Immature natural killer cell (primary cell): ENCODE measurements at regions not wholly inside any gene's neighbourhood (a gene's known extent, or its start where the extent isn't known, plus 50 kb on each side); places are given as distances from the start of the nearest gene placed in this dataset.
"Not testable (repeated sequence)": the region's sequence is repeated elsewhere in the genome, so short reads cannot be mapped to it uniquely, and the experiment has no call there.

Experiments
- DNase-seq, 3 donors: peaks; one replicate each; pipeline ENCODE4 v3.0.0; 2022; ENCODE audit warnings: mixed read lengths in 1 of 3
- H3K27ac Mint-ChIP-seq, 6 donors: one replicate each; pipeline ENCODE4 v1.8.0; 2020; ENCODE audit warnings: mixed read lengths in 6 of 6, mild to moderate bottlenecking in 5 of 6, inconsistent platforms in 4 of 6, moderate library complexity in 3 of 6
- H3K27me3 Mint-ChIP-seq, 3 donors: one replicate each; pipeline ENCODE4 v1.8.0; 2020 to 2021; ENCODE audit warnings: low read depth in 3 of 3, mild to moderate bottlenecking in 3 of 3, mixed read lengths in 3 of 3, moderate library complexity in 3 of 3, inconsistent platforms in 1 of 3
- H3K36me3 Mint-ChIP-seq, 3 donors: one replicate each; pipeline ENCODE4 v1.8.0; 2020; ENCODE audit warnings: mixed read lengths in 3 of 3, inconsistent platforms in 2 of 3, mild to moderate bottlenecking in 2 of 3
- H3K4me1 Mint-ChIP-seq, 2 donors: one replicate each; pipeline ENCODE4 v1.8.0; 2020; ENCODE audit warnings: inconsistent platforms in 2 of 2, mild to moderate bottlenecking in 2 of 2, mixed read lengths in 2 of 2, moderate library complexity in 1 of 2
- H3K4me3 Mint-ChIP-seq, 5 donors: one replicate each; pipeline ENCODE4 v1.8.0; 2020; ENCODE audit warnings: mild to moderate bottlenecking in 5 of 5, mixed read lengths in 5 of 5, inconsistent platforms in 3 of 5, moderate library complexity in 3 of 5
- H3K9me3 Mint-ChIP-seq, 6 donors: one replicate each; pipeline ENCODE4 v1.8.0; 2020; ENCODE audit warnings: mild to moderate bottlenecking in 6 of 6, mixed read lengths in 6 of 6, inconsistent platforms in 4 of 6, moderate library complexity in 3 of 6

DNA sequence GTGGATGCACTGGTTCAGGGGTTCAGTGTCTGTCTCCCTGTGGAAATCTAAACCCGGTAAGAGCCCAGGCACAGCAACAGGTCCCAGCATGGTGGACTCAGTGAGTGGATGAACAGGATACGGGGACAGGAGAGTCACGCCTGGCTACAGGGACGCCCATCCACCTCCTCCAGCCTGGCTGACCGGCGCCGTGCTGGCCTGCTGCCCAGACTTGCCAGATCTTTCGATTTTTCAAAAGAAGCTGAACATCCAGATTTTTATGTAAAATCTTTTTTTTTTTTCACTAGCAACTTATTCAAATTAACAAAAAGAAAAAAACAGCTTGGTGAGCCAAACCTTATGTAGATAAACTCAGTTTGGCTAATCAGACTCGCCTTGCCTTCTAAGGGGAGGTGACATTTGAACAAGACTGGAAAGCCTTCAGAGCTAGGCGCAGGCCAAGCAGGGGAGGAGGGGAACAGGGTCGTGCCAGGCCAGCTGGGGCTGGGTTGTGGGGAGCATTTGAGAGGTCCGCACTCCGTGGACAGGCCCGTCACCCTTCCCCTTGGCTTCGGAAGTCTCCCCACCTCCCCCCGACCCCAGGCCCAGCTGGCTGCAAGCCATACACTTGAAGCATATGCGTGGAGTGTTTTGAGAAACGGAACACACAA, 87.8 kb upstream of the NCOR2 start:
- no peaks in the 10 kb centered on the region for H3K4me1 Mint-ChIP-seq
- no peak overlapping the region for H3K4me3 Mint-ChIP-seq
- peaks cover 4 to 9% (median 5%) of the 10 kb centered on the region in 3 donors for H3K27me3 Mint-ChIP-seq
- H3K9me3 Mint-ChIP-seq: peaks cover 0 to 1% (median 0%) of the 10 kb centered on the region in 6 donors
- no peak overlapping the region for H3K27ac Mint-ChIP-seq
- H3K36me3 Mint-ChIP-seq: no peaks in the 10 kb centered on the region
- DNase-seq: no peak

DNA sequence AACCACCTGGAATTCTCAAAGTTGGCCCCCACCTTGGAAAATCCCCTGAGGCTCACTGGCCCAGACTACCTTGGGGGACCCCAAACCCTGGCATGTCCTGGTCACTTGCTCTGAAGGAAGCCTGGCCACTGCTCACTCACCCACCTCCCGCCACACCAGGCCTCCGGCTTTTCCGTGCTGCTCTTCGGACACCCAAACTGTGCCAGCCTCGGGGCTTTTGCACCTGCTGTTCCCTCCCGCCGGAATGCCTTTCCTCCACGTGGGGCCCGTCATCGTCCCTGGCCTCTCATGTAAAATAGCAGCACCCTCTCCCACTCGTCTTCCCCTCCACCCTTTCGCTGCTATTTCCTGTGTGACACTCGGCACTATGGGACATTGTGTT, 87.2 kb upstream of the NCOR2 start:
- Mint-ChIP-seq H3K27ac (no peak overlapping the region), H3K36me3 (no peaks in the 10 kb centered on the region), H3K27me3 (peaks cover 4 to 7% (median 5%) of the 10 kb centered on the region in 3 donors), H3K4me3 (no peak overlapping the region), H3K9me3 (peaks cover 0 to 1% (median 0%) of the 10 kb centered on the region in 6 donors), H3K4me1 (no peaks in the 10 kb centered on the region)
- no peak for DNase-seq

- Mint-ChIP-seq H3K36me3 (no peaks in the 10 kb centered on the region), H3K9me3 (peaks cover 4 to 8% (median 5%) of the 10 kb centered on the region in 6 donors), H3K4me1 (no peaks in the 10 kb centered on the region), H3K27me3 (peaks cover 4 to 5% (median 4%) of the 10 kb centered on the region in 3 donors), H3K4me3 (no peak overlapping the region), H3K27ac (no peak overlapping the region)
- no peak for DNase-seq
Measured at GRCh38 chr12:124653169-124653931, 85.9 kb upstream of the NCOR2 start.

- no peak overlapping the region for H3K27ac Mint-ChIP-seq
- H3K9me3 Mint-ChIP-seq: peaks cover 4 to 8% (median 5%) of the 10 kb centered on the region in 6 donors
- DNase-seq: no peak
- H3K27me3 Mint-ChIP-seq: peaks cover 3 to 7% (median 4%) of the 10 kb centered on the region in 3 donors
- no peaks in the 10 kb centered on the region for H3K36me3 Mint-ChIP-seq
- H3K4me1 Mint-ChIP-seq: no peaks in the 10 kb centered on the region
- no peak overlapping the region for H3K4me3 Mint-ChIP-seq
Measured at GRCh38 chr12:124652661-124653060, 85.2 kb upstream of the NCOR2 start.

- peaks cover 0 to 10% (median 3%) of the 10 kb centered on the region in 3 donors for H3K27me3 Mint-ChIP-seq
- no peaks in the 10 kb centered on the region for H3K36me3 Mint-ChIP-seq
- H3K4me3 Mint-ChIP-seq: no peak overlapping the region
- DNase-seq: no peak
- no peak overlapping the region for H3K27ac Mint-ChIP-seq
- peaks cover 7% of the 10 kb centered on the region in 2 donors for H3K4me1 Mint-ChIP-seq
- peaks cover 4 to 6% (median 5%) of the 10 kb centered on the region in 6 donors for H3K9me3 Mint-ChIP-seq
Measured at GRCh38 chr12:124651516-124652273, 84.3 kb upstream of the NCOR2 start.

GRCh38 chr12:124650912-124651311, 83.5 kb upstream of the NCOR2 start:
- Mint-ChIP-seq H3K9me3 (peaks cover 4 to 6% (median 5%) of the 10 kb centered on the region in 6 donors), H3K4me1 (peaks cover 14 to 15% of the 10 kb centered on the region in 2 donors), H3K27me3 (peaks cover 0 to 14% (median 3%) of the 10 kb centered on the region in 3 donors), H3K4me3 (no peak overlapping the region), H3K27ac (no peak overlapping the region), H3K36me3 (no peaks in the 10 kb centered on the region)
- DNase-seq: no peak

DNA sequence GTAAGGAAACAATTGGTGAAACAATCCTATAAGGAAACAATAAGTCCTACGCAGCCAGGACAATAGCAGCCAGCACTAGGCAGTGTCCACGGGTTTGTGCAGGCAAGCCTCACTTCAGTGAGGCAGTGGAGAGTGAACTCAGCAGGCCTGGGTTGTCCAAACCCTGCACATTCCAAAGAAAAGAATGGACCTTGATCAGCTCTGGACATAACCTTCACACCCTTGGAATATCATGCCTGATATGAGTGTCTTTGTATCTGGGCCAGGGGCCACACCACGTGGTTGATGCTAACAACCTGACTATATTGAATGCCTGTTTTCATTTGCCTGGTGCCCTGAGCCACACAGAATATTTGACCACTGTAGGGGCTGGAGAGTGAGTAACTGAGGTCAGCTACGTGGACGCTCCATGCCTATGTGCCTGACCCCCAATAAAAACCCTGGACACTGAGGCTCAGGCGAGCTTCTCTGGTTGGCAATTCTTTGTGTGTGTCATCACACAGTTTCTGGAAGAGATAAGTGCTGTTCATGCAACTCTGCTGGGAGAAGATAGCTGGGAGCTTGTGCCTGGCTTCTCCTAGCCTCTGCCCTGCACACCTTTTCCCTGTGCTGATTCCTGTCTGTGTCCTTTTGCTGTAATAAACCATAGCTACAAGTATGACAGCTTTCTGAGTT, 81.4 kb upstream of the NCOR2 start:
- Mint-ChIP-seq H3K27me3 (peaks cover 6 to 11% (median 9%) of the 10 kb centered on the region in 3 donors), H3K27ac (no peak overlapping the region), H3K4me3 (no peak overlapping the region), H3K9me3 (peaks cover 4 to 6% (median 5%) of the 10 kb centered on the region in 6 donors), H3K36me3 (no peaks in the 10 kb centered on the region), H3K4me1 (peaks cover 20% of the 10 kb centered on the region in 2 donors)
- no peak for DNase-seq

DNA sequence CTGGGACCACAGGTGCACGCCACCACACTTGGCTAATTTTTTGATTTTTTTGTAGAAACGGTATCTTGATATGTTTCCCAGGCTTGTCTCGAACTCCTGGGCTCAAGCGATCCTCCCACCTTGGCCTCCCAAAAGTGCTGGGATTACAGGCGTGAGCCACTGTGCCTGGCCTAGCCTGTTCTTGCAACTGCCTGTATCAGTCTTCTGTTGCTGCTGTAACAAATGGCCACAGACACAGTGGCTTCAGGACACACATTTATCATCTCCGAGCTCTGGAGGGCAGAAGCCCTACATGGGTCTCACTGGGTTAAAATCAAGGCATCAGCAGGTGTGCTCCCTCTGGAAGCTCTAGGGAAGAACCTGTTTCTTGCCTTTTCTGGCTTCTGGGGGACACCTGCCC, 79.9 kb upstream of the NCOR2 start:
- no peak for DNase-seq
- Mint-ChIP-seq H3K36me3 (no peaks in the 10 kb centered on the region), H3K4me3 (peak overlapping the region in 1 of 5 donors; percentile 22), H3K9me3 (peaks cover 4 to 6% (median 5%) of the 10 kb centered on the region in 6 donors), H3K4me1 (peaks cover 20% of the 10 kb centered on the region in 2 donors), H3K27ac (no peak overlapping the region), H3K27me3 (peaks cover 6 to 15% (median 9%) of the 10 kb centered on the region in 3 donors)

- Mint-ChIP-seq H3K4me3 (peak overlapping the region; percentile 21 to 69 (median 55)), H3K27me3 (peaks cover 6 to 15% (median 9%) of the 10 kb centered on the region in 3 donors), H3K27ac (no peak overlapping the region), H3K9me3 (peaks cover 4 to 6% (median 5%) of the 10 kb centered on the region in 6 donors), H3K36me3 (no peaks in the 10 kb centered on the region), H3K4me1 (peaks cover 20% of the 10 kb centered on the region in 2 donors)
- peak; percentile 28 to 29 (median 28) for DNase-seq
Measured at GRCh38 chr12:124646385-124647230, 79.2 kb upstream of the NCOR2 start.

DNA sequence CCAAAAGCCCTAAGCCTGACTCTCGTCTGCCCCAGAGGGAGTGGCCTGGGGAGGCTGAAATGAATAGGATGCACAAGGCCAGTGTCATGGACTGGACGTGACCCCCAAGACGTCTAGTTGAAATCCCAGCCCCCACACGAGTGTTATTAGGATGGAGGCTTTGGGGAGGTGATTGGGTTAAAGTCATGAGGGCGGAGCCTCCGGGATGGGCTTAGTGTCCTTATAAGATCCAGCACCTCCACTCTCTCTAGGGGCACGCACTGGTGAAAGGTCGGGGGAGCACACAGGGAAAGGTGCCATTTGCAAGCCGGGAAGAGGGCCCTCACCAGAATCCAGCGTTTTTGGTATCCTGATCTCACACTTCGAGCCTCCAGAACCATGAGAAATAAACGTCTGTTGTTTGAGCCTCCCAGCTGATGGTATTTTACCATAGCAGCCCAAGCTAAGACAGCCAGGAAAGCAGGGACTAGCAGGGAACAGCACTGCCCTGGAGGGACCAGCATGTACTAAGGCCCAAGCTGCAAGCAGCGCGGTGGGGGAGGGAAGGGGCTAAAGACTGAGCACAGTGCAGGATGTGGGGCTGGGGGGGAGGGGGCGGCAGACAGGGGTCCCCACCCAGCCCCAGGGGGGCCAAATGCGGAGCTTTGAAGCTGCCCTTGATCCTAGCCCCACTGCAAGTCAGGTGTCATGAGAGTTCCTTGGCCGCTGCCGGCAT, 78.3 kb upstream of the NCOR2 start:
- peaks cover 6 to 15% (median 8%) of the 10 kb centered on the region in 3 donors for H3K27me3 Mint-ChIP-seq
- no peak overlapping the region for H3K27ac Mint-ChIP-seq
- H3K4me1 Mint-ChIP-seq: peaks cover 20% of the 10 kb centered on the region in 2 donors
- peaks cover 4 to 6% (median 5%) of the 10 kb centered on the region in 6 donors for H3K9me3 Mint-ChIP-seq
- DNase-seq: no peak
- no peaks in the 10 kb centered on the region for H3K36me3 Mint-ChIP-seq
- peak overlapping the region in 1 of 5 donors; percentile 7 for H3K4me3 Mint-ChIP-seq

DNA sequence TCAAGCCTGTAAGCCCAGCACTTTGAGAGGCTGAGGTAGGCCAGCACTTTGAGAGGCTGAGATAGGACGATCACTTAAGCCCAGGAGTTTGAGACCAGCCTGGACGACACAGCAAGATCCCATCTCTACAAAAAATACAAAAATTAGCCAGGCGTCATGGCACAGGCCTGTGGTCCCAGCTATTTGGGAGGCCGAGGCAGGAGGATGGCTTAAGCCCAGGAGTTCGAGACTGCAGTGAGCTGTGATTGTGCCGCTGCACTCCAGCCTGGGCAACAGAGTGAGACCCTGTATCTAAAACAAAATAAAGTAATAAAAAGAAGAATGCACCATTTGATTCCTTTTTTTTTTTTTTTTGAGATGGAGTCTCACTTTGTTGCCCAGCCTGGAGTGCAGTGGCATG, 76.4 kb upstream of the NCOR2 start:
- peaks cover 11 to 15% (median 15%) of the 10 kb centered on the region in 3 donors for H3K27me3 Mint-ChIP-seq
- H3K4me1 Mint-ChIP-seq: peaks cover 20% of the 10 kb centered on the region in 2 donors
- not testable (repeated sequence) for H3K4me3 Mint-ChIP-seq, H3K9me3 Mint-ChIP-seq, H3K36me3 Mint-ChIP-seq, DNase-seq, H3K27ac Mint-ChIP-seq

- peaks cover 12 to 15% (median 12%) of the 10 kb centered on the region in 3 donors for H3K27me3 Mint-ChIP-seq
- DNase-seq: no peak
- H3K9me3 Mint-ChIP-seq: peaks cover 0 to 2% (median 0%) of the 10 kb centered on the region in 6 donors
- H3K4me1 Mint-ChIP-seq: peaks cover 15 to 16% of the 10 kb centered on the region in 2 donors
- no peaks in the 10 kb centered on the region for H3K36me3 Mint-ChIP-seq
- H3K4me3 Mint-ChIP-seq: no peak overlapping the region
- no peak overlapping the region for H3K27ac Mint-ChIP-seq
Measured at GRCh38 chr12:124642105-124642504, 74.7 kb upstream of the NCOR2 start.
